ENCODE measurements at regions not wholly inside any gene's neighbourhood (a gene's known extent, or its start where the extent isn't known, plus 50 kb on each side); places are given as distances from the start of the nearest gene placed in this dataset.
"Not testable (repeated sequence)": the region's sequence is repeated elsewhere in the genome, so short reads cannot be mapped to it uniquely, and the experiment has no call there.

DNA sequence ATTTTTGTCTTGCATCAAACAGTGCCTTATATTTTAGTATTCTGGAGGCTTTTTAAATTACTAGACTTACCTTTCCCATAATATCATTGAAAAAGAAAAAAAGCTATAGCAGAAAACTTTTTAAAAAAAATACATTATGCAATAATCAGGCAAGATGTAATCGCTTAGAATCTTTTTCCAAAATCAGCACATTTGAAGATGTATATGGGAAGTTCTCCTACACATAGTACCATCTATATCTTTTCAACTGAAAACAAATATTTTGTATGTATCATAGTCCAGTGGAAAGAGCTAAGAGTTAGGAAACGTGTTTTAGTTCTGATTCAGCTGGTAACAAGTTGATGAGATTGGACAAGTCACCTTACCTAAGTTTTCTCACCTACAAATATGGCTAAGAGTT lies 70.6 kb downstream of the SLC41A2 start:
- no peak overlapping the region for H3K27ac ChIP-seq (ENCODE audit: low read length)
- no CpG with 5 or more reads among the region's 2 CpGs for WGBS (ENCODE audit: insufficient coverage, insufficient read length)
- H3K4me3 ChIP-seq (ENCODE audit: low read length): no peak overlapping the region
- H3K27me3 ChIP-seq (ENCODE audit: control insufficient read depth, insufficient read depth, low read length): no peaks in the 10 kb centered on the region
- DNase-seq (ENCODE audit: low read depth, low spot score): no peak
- no peaks in the 10 kb centered on the region for H3K9me3 ChIP-seq (ENCODE audit: control insufficient read depth, insufficient read depth, low read length)
- no peaks in the 10 kb centered on the region for H3K4me1 ChIP-seq (ENCODE audit: control insufficient read depth, insufficient read depth, low read length)
- no peaks in the 10 kb centered on the region; the same call in 1 of the 2 replicates for H3K36me3 ChIP-seq (ENCODE audit: control insufficient read depth, insufficient read depth, low read length)

DNA sequence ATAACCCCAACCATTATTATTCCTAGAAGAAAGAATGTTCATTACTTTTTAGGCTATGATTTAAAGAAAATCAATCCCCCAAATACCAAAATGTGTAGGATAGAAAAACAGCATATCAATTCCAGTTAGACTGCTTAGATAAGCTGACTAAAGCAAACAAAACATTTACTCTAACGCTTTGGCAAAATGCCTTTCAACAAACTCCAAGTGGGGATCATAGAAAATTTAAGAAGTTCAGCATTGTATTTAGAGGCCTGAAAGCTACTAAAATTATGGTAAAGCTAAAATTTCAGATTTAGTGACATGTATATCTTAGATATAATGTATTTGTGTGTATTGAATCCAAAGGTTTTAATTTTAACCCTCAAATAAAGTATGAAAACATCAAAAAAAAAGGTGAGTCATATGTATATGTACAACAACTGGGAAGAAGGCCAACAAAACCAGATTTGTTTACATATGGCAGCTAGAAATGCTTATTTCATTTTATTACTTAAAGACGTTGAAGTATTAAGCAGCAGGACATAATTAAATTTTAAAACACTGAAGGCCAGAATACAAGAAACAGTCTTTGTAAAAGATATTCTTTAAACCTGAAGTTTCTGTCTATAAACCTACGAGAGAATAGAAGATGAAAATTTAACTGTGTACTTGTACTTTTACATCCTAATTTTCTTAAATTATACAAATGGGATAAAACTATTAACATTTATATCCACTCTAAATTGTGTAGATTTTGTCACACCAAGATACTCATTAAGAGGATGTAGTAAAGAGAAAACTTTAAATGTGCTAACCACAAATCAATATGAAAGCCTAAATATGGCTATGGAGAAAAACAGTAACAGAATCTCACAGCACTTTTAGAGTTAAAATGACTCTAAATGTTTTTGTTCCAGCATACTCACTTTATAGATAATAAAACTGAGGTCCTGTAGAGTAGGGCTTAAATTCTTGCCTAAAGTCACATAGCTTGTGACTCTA lies 71.4 kb downstream of the SLC41A2 start:
- Histone ChIP-seq H3K36me3 (ENCODE audit: control insufficient read depth, insufficient read depth, low read length) (no peaks in the 10 kb centered on the region; the same call in 1 of the 2 replicates), H3K9me3 (ENCODE audit: control insufficient read depth, insufficient read depth, low read length) (no peaks in the 10 kb centered on the region), H3K27me3 (ENCODE audit: control insufficient read depth, insufficient read depth, low read length) (no peaks in the 10 kb centered on the region), H3K27ac (ENCODE audit: low read length) (no peak overlapping the region), H3K4me1 (ENCODE audit: control insufficient read depth, insufficient read depth, low read length) (no peaks in the 10 kb centered on the region), H3K4me3 (ENCODE audit: low read length) (no peak overlapping the region)
- no peak for DNase-seq (ENCODE audit: low read depth, low spot score)
- WGBS (ENCODE audit: insufficient coverage, insufficient read length): no CpG with 5 or more reads among the region's 3 CpGs

DNA sequence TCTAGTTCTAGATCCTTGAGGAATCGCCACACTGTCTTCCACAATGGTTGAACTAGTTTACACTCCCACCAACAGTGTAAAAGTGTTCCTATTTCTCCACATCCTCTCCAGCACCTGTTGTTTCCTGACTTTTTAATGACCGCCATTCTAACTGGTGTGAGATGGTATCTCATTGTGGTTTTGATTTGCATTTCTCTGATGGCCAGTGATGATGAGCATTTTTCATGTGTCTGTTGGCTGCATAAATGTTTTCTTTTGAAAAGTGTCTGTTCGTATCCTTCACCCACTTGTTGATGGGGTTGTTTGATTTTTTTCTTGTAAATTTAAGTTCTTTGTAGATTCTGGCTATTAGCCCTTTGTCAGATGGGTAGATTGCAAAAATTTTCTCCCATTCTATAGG lies 79.2 kb downstream of the SLC41A2 start:
- no CpG with 5 or more reads among the region's 3 CpGs for WGBS (ENCODE audit: insufficient coverage, insufficient read length)
- not testable (repeated sequence) for H3K27ac ChIP-seq (ENCODE audit: low read length); H3K4me3 ChIP-seq (ENCODE audit: low read length); DNase-seq (ENCODE audit: low read depth, low spot score); H3K36me3 ChIP-seq (ENCODE audit: control insufficient read depth, insufficient read depth, low read length); H3K4me1 ChIP-seq (ENCODE audit: control insufficient read depth, insufficient read depth, low read length); H3K9me3 ChIP-seq (ENCODE audit: control insufficient read depth, insufficient read depth, low read length); H3K27me3 ChIP-seq (ENCODE audit: control insufficient read depth, insufficient read depth, low read length)

DNA sequence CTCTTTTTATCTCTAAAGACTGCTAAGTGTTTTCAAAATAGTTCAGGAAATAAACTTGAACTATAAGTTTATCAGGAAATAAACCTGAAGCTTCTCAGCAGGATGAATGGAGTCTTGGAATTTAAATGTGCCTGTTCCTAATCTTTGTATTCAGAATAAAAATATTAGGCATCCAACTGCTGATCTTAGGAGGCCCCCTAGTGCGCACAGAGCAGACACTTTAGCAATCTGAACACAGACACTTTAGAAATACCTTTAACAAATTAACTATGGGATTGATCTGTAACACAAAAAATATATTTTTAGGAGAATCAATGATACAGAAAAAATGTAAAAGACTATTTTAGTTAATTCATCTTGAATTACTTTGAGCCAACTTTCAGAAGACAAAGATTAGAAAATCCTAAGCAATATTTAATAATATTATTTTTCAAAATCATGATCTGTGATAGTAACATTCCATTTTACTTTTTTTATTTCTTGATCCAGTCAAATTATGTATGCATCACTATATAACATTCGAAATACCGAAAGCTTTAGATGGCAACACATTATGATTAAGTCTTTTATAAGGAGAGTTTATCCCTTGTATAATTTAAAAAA lies 80.9 kb downstream of the SLC41A2 start:
- WGBS (ENCODE audit: insufficient coverage, insufficient read length): no CpG with 5 or more reads among the region's 3 CpGs
- no peaks in the 10 kb centered on the region for H3K27me3 ChIP-seq (ENCODE audit: control insufficient read depth, insufficient read depth, low read length)
- no peak for DNase-seq (ENCODE audit: low read depth, low spot score)
- no peaks in the 10 kb centered on the region for H3K9me3 ChIP-seq (ENCODE audit: control insufficient read depth, insufficient read depth, low read length)
- no peak overlapping the region for H3K4me3 ChIP-seq (ENCODE audit: low read length)
- no peaks in the 10 kb centered on the region for H3K36me3 ChIP-seq (ENCODE audit: control insufficient read depth, insufficient read depth, low read length)
- H3K27ac ChIP-seq (ENCODE audit: low read length): no peak overlapping the region
- H3K4me1 ChIP-seq (ENCODE audit: control insufficient read depth, insufficient read depth, low read length): no peaks in the 10 kb centered on the region

DNA sequence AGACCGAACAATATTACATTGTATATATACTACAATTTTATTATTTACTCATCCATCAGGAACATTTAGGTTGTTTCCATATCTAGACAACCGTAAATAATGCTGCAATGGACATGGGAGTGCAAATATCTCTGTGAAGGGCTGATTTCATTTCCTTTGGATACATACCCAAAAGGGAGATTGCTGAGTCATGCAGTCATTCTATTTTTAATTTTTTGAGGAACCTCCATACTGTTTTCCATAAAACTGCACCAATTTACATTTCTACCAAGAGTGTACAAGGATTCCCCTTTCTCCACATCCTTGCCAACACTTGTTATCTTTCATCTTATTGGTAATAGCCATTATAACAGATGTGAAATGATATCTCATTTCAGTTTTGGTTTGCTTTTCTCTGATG lies 84.7 kb downstream of the SLC41A2 start:
- WGBS (ENCODE audit: insufficient coverage, insufficient read length): no CpG with 5 or more reads among the region's 2 CpGs
- Histone ChIP-seq H3K9me3 (ENCODE audit: control insufficient read depth, insufficient read depth, low read length) (no peaks in the 10 kb centered on the region), H3K4me3 (ENCODE audit: low read length) (no peak overlapping the region), H3K36me3 (ENCODE audit: control insufficient read depth, insufficient read depth, low read length) (no peaks in the 10 kb centered on the region), H3K27ac (ENCODE audit: low read length) (no peak overlapping the region), H3K27me3 (ENCODE audit: control insufficient read depth, insufficient read depth, low read length) (no peaks in the 10 kb centered on the region), H3K4me1 (ENCODE audit: control insufficient read depth, insufficient read depth, low read length) (no peaks in the 10 kb centered on the region)
- DNase-seq (ENCODE audit: low read depth, low spot score): no peak

DNA sequence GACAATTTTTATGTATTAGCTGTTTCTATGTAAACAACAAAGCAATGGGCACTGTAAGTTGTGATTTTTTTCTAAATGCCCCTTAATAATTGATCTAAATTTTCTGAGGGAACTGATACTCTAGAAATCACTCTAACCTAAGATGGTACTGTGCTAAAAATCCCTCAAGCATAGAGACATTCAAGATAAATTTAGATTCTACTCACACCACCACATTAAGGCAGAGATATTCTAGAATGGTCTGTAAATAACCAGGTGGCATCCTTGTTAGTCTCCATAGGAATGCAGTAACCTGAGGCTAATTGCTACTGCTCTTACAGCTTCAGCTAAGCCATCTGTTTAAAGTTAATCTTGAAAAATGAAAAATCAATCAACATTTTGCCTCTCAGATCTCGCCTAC lies 87.3 kb downstream of the SLC41A2 start:
- Histone ChIP-seq H3K9me3 (ENCODE audit: control insufficient read depth, insufficient read depth, low read length) (no peaks in the 10 kb centered on the region), H3K27me3 (ENCODE audit: control insufficient read depth, insufficient read depth, low read length) (no peaks in the 10 kb centered on the region), H3K36me3 (ENCODE audit: control insufficient read depth, insufficient read depth, low read length) (no peaks in the 10 kb centered on the region), H3K4me1 (ENCODE audit: control insufficient read depth, insufficient read depth, low read length) (no peaks in the 10 kb centered on the region), H3K4me3 (ENCODE audit: low read length) (no peak overlapping the region), H3K27ac (ENCODE audit: low read length) (no peak overlapping the region)
- WGBS (ENCODE audit: insufficient coverage, insufficient read length): 100% methylated on average over 1 of the region's 1 CpG
- no peak for DNase-seq (ENCODE audit: low read depth, low spot score)

DNA sequence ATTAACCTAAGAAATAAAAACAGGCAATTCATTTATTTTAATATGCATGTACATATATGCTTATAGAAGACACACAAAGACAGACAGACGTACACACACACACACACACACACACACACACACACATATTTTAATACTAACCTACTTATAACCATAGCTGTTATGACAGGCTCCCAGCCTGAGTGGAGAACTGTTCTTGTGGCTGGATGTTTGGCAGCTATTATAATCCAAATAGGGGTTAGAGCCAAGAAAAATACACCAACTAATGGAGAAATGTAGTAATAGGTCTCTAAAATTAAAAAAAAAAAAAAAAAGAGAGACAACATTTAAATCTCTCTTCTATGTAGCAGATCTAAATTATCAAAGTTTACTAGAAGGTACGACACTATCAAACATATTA lies 91.8 kb downstream of the SLC41A2 start:
- WGBS (ENCODE audit: insufficient coverage, insufficient read length): 100% methylated on average over 1 of the region's 2 CpGs
- no peak for DNase-seq (ENCODE audit: low read depth, low spot score)

DNA sequence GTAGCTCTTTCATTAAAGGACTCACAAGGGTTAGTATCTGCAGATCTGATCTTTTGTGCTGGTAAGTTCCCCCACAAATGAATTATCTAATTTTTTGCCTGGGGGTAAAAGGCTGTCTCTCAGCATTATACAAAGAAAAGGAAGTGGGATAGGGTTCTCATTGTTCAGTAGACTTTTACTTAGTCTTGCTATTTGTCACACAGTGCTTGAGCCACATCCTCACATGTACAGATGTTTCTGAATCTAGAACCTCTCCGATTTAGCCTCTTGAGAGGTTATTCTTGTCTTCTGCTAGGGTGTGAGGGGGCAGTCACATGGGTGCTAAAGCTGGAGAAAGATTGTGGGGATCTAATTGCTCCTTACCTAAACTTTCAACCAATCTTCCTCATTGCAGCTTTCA lies 93.0 kb downstream of the SLC41A2 start:
- H3K36me3 ChIP-seq (ENCODE audit: control insufficient read depth, insufficient read depth, low read length): no peaks in the 10 kb centered on the region
- no CpG with 5 or more reads among the region's 1 CpG for WGBS (ENCODE audit: insufficient coverage, insufficient read length)
- no peak for DNase-seq (ENCODE audit: low read depth, low spot score)
- no peaks in the 10 kb centered on the region for H3K27me3 ChIP-seq (ENCODE audit: control insufficient read depth, insufficient read depth, low read length)
- no peaks in the 10 kb centered on the region for H3K9me3 ChIP-seq (ENCODE audit: control insufficient read depth, insufficient read depth, low read length)
- H3K27ac ChIP-seq (ENCODE audit: low read length): no peak overlapping the region
- H3K4me3 ChIP-seq (ENCODE audit: low read length): no peak overlapping the region
- H3K4me1 ChIP-seq (ENCODE audit: control insufficient read depth, insufficient read depth, low read length): no peaks in the 10 kb centered on the region

More for the DNA sequence above, 91.8 kb downstream of the SLC41A2 start:
- Histone ChIP-seq H3K9me3 (ENCODE audit: control insufficient read depth, insufficient read depth, low read length) (no peaks in the 10 kb centered on the region), H3K36me3 (ENCODE audit: control insufficient read depth, insufficient read depth, low read length) (no peaks in the 10 kb centered on the region), H3K27me3 (ENCODE audit: control insufficient read depth, insufficient read depth, low read length) (no peaks in the 10 kb centered on the region), H3K4me3 (ENCODE audit: low read length) (no peak overlapping the region), H3K27ac (ENCODE audit: low read length) (no peak overlapping the region), H3K4me1 (ENCODE audit: control insufficient read depth, insufficient read depth, low read length) (no peaks in the 10 kb centered on the region)

DNA sequence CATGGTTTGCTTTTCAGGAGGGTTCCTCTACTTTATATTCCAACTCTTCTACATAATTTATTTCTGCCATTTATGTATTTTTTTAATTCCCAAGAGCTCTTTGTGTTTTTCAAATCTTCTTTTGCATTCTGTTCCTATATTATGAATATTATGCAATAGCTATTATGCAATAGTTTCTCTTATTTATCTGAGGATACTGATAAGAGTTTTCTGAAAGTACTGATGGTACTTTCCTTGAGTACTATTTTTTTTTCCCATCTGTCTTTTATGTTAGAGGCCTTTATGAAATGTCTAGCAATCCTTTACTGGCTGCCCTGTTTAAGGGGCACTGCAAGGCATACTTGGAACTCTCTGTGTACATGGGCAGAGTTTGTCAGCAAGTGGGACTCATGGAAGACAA lies 93.4 kb downstream of the SLC41A2 start:
- Histone ChIP-seq H3K4me1 (ENCODE audit: control insufficient read depth, insufficient read depth, low read length) (no peaks in the 10 kb centered on the region), H3K27me3 (ENCODE audit: control insufficient read depth, insufficient read depth, low read length) (no peaks in the 10 kb centered on the region), H3K9me3 (ENCODE audit: control insufficient read depth, insufficient read depth, low read length) (no peaks in the 10 kb centered on the region), H3K27ac (ENCODE audit: low read length) (no peak overlapping the region), H3K4me3 (ENCODE audit: low read length) (no peak overlapping the region), H3K36me3 (ENCODE audit: control insufficient read depth, insufficient read depth, low read length) (no peaks in the 10 kb centered on the region)
- no peak for DNase-seq (ENCODE audit: low read depth, low spot score)

DNA sequence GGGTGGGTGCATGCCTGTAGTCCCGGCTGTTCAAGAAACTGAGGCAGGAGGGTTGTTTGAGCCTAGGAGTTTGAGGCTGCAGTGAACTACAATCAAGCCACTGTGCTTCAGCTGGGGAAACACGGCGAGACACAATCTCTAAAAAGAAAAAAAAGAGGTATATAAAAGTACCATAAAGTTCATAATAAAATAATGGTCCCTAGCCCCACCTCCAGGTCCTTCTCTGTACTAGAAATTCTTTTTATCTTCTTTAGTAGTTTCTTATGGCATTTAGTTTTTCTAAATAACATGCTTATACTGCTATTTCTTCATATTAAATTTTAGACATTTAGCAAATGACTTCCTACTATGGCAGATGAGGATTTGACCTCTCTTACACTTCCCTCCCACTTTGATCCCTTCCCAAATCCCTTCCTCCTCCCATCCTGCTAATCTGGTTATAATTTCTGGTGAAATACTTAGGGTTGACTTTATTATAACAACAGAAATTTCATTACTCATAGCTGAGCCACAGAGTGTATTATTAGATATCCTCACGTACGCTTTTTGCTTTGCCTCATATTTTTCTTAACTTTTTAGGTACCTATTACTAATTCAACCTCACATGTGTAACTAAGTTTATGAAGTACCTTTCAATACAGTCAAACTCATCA lies 94.7 kb downstream of the SLC41A2 start:
- no peaks in the 10 kb centered on the region for H3K36me3 ChIP-seq (ENCODE audit: control insufficient read depth, insufficient read depth, low read length)
- no peak for DNase-seq (ENCODE audit: low read depth, low spot score)
- H3K4me1 ChIP-seq (ENCODE audit: control insufficient read depth, insufficient read depth, low read length): no peaks in the 10 kb centered on the region
- H3K4me3 ChIP-seq (ENCODE audit: low read length): no peak overlapping the region
- H3K9me3 ChIP-seq (ENCODE audit: control insufficient read depth, insufficient read depth, low read length): no peaks in the 10 kb centered on the region
- H3K27me3 ChIP-seq (ENCODE audit: control insufficient read depth, insufficient read depth, low read length): no peaks in the 10 kb centered on the region
- H3K27ac ChIP-seq (ENCODE audit: low read length): no peak overlapping the region
- WGBS (ENCODE audit: insufficient coverage, insufficient read length): no CpG with 5 or more reads among the region's 5 CpGs
